K562 (cell line): ENCODE measurements at regions not wholly inside any gene's neighbourhood (a gene's known extent, or its start where the extent isn't known, plus 50 kb on each side); places are given as distances from the start of the nearest gene placed in this dataset.

Experiments
- ATAC-seq: fragments of 200-7000 bp; cut with Tn5 transposase; 3 replicates; pipeline ENCODE4 v1.9.1; 2020; ENCODE audit warnings: moderate library complexity
- BruUV-seq: library from RNA; stranded (reverse); fragments of 400-500 nt; replicated peaks from 2 replicates; lab custom pipeline; 2021; lab: Mats Ljungman, UMichigan
- CTCF ChIA-PET: fragments of 300-600 bp; formaldehyde crosslinking; extraction: SDS; loops from one replicate; lab custom pipeline; 2021; ENCODE audit warnings: low intra/inter-chr PET ratio; lab: Yijun Ruan, JAX
- POLR2A ChIA-PET: fragments of 300-600, 350-650 bp; sonication (Branson Sonifier 250); formaldehyde crosslinking; extraction: SDS; loops from one replicate; lab custom pipeline; 2021; ENCODE audit warnings: antibody characterized with exemption, inconsistent platforms; lab: Yijun Ruan, JAX
- DNase-seq, 4 experiments: peaks; one replicate each; pipeline versions ENCODE4 v3.0.0 to v3.0.0-alpha.2; 2011 to 2018; ENCODE audit warnings: low spot score in 3 of 4, mixed read lengths in 3 of 4; ENCODE audit errors: extremely low read depth in 1 of 4
- FAIRE-seq: peaks from 2 replicates; lab custom pipeline; 2011; peaks lifted over from hg19 to GRCh38; lab: Jason Lieb, UNC
- H2AFZ ChIP-seq: 2 replicates; pipeline ENCODE4 v1.6.0; 2011; ENCODE audit warnings: low read depth, low read length, control low read depth, inconsistent platforms
- H3K27ac ChIP-seq: fragments of 200-600 bp; 3 replicates; pipeline ENCODE4 v1.8.0; 2011; ENCODE audit warnings: low read depth, mild to moderate bottlenecking, control low read depth, inconsistent platforms, low read length, moderate library complexity, mixed read lengths; ENCODE audit errors: extremely low read depth
- H3K27me3 ChIP-seq, 2 experiments: fragments of 300-600 bp in 1 of 2; 2 replicates in 1 of 2; 3 replicates in 1 of 2; pipeline versions ENCODE4 v1.6.0 to v1.8.0; 2011; ENCODE audit warnings: inconsistent platforms in 2 of 2, low read length in 2 of 2, mild to moderate bottlenecking in 1 of 2, mixed read lengths in 1 of 2, moderate library complexity in 1 of 2; ENCODE audit not compliant: control insufficient read depth in 2 of 2, insufficient read depth in 2 of 2
- H3K36me3 ChIP-seq: fragments of 300-600 bp; 3 replicates; pipeline ENCODE4 v1.8.0; 2011; ENCODE audit warnings: mild to moderate bottlenecking, low read length, inconsistent platforms; ENCODE audit not compliant: control insufficient read depth, insufficient read depth
- H3K4me1 ChIP-seq, 2 experiments: fragments of 200-600 bp in 1 of 2; replicated peaks in 1 of 2; 2 replicates in 1 of 2; 3 replicates in 1 of 2; pipeline versions ENCODE4 v1.5.1 to v1.8.0; 2011; ENCODE audit warnings: inconsistent platforms in 2 of 2, low read length in 2 of 2, mild to moderate bottlenecking in 1 of 2, mixed read lengths in 1 of 2, moderate library complexity in 1 of 2; ENCODE audit not compliant: control insufficient read depth in 2 of 2, insufficient read depth in 2 of 2
- H3K4me2 ChIP-seq: 2 replicates; pipeline ENCODE4 v1.6.1; 2011; ENCODE audit warnings: low read length, control low read depth, inconsistent platforms, mixed read lengths; ENCODE audit not compliant: insufficient read depth
- H3K4me3 ChIP-seq: fragments of 200-600 bp; sonication (generic), shearing (Covaris generic); 2 replicates; pipeline ENCODE4 v1.5.1; 2016; ENCODE audit warnings: control low read depth, inconsistent platforms
- H3K79me2 ChIP-seq: fragments of 200-600 bp; 3 replicates; pipeline ENCODE4 v1.8.0; 2011; ENCODE audit warnings: low read length, inconsistent platforms; ENCODE audit not compliant: control insufficient read depth, insufficient read depth
- H3K9ac ChIP-seq, 2 experiments: 2 replicates each; pipeline versions ENCODE4 v1.6.0 to v1.6.1; 2011; ENCODE audit warnings: low read depth in 2 of 2, low read length in 2 of 2, control low read depth in 1 of 2, inconsistent platforms in 1 of 2, mild to moderate bottlenecking in 1 of 2, mixed read lengths in 1 of 2; ENCODE audit not compliant: insufficient read depth in 1 of 2
- H3K9me1 ChIP-seq: one replicate; pipeline ENCODE4 v1.6.0; 2011; ENCODE audit warnings: inconsistent platforms, mild to moderate bottlenecking, low read length, moderate library complexity; ENCODE audit not compliant: control insufficient read depth, insufficient read depth
- H3K9me3 ChIP-seq: replicated peaks from 2 replicates; pipeline ENCODE4 v1.5.1; 2011; ENCODE audit warnings: low read depth, low read length, inconsistent platforms; ENCODE audit not compliant: control insufficient read depth, insufficient read depth
- H4K20me1 ChIP-seq: replicated peaks from 2 replicates; pipeline ENCODE4 v1.6.1; 2011; ENCODE audit warnings: low read length, inconsistent platforms, mixed read lengths; ENCODE audit not compliant: control insufficient read depth, insufficient read depth
- CREBBP ChIP-seq: IDR thresholded peaks from one replicate; pipeline ENCODE4 v1.6.1; 2012; ENCODE audit warnings: low read depth, mild to moderate bottlenecking, control low read depth, inconsistent platforms, low read length
- KDM1A ChIP-seq, 2 experiments: fragments of 450-650 bp; IDR thresholded peaks; 2 replicates each; pipeline ENCODE4 v1.6.1; 2016; ENCODE audit warnings: mild to moderate bottlenecking in 2 of 2
- MYBL2 ChIP-seq, 2 experiments: fragments of 450-650 bp in 1 of 2; sonication (generic) in 1 of 2; formaldehyde crosslinking in 1 of 2; IDR thresholded peaks; 2 replicates each; pipeline versions ENCODE4 v1.6.1 to v1.8.1; 2017 to 2022; ENCODE audit warnings: borderline replicate concordance in 1 of 2, inconsistent platforms in 1 of 2, low read depth in 1 of 2, mild to moderate bottlenecking in 1 of 2, missing genetic modification reagents in 1 of 2, moderate library complexity in 1 of 2
- POLR2A ChIP-seq: fragments of 450-650 bp; conservative IDR thresholded peaks from 2 replicates; pipeline ENCODE4 v1.6.1; 2016
- RBFOX2 ChIP-seq: fragments of 200-400 bp; formaldehyde crosslinking; IDR thresholded peaks from 2 replicates; pipeline ENCODE4 v1.6.1; 2017; ENCODE audit warnings: low read depth, mild to moderate bottlenecking, low read length, moderate library complexity
- ZNF431 ChIP-seq: sonication (generic); formaldehyde crosslinking; IDR thresholded peaks from 2 replicates; pipeline ENCODE4 v1.8.0; 2022; ENCODE audit warnings: mild to moderate bottlenecking, missing genetic modification reagents
- ZNF57 ChIP-seq: fragments of 450-650 bp; formaldehyde crosslinking; IDR thresholded peaks from 2 replicates; pipeline ENCODE4 v1.4.0; 2020; ENCODE audit warnings: mild to moderate bottlenecking, moderate library complexity
- WGBS: fragments of 100-300 bp; shearing (Covaris generic); methylation state at CpG from one replicate; pipeline ENCODE4 v1.1.6; 2016; ENCODE audit warnings: low coverage, mixed read lengths; ENCODE audit not compliant: insufficient coverage; ENCODE audit errors: missing lambda C conversion rate; 5-methylcytosine and 5-hydroxymethylcytosine counted together
- in situ Hi-C: fragments of 300-500 bp; cut with MboI; formaldehyde crosslinking; loops from 4 replicates; pipeline ENCODE4 v1.15.0; 2018; ENCODE audit warnings: inconsistent platforms, mixed read lengths
- intact Hi-C: fragments of 100-400 bp; cut with micrococcal nuclease; formaldehyde crosslinking; loops from 2 replicates; pipeline ENCODE4 v1.14.2; 2022
- TF ChIP-seq, protein P1 (sequence below): fragments of 250-450 bp; sonication (Bioruptor Pico); IDR thresholded peaks from 2 replicates; pipeline ENCODE4 v1.5.0; 2021
- TF ChIP-seq, protein P2 (sequence below), 3 experiments: fragments of 200-800 bp in 1 of 3; fragments of 250-450 bp in 1 of 3; fragments of 450-650 bp in 1 of 3; sonication (Bioruptor Pico) in 1 of 3; sonication (Bioruptor generic) in 1 of 3; formaldehyde crosslinking in 1 of 3; IDR thresholded peaks; 2 replicates each; pipeline versions ENCODE4 v1.6.1 to v1.8.0; 2016 to 2022; ENCODE audit warnings: mild to moderate bottlenecking in 2 of 3, missing genetic modification characterization in 2 of 3, missing compliant biosample characterization in 1 of 3, moderate library complexity in 1 of 3
- TF ChIP-seq, protein P3 (sequence below): fragments of 150-350 bp; IDR thresholded peaks from 2 replicates; pipeline ENCODE4 v1.6.1; 2014; ENCODE audit warnings: low read depth, mild to moderate bottlenecking, low read length, borderline replicate concordance
- TF ChIP-seq, protein P4 (sequence below): fragments of 250-450 bp; sonication (Bioruptor Pico); IDR thresholded peaks from 2 replicates; pipeline ENCODE4 v1.8.0; 2021; ENCODE audit warnings: mild to moderate bottlenecking, moderate library complexity
- TF ChIP-seq, protein P5 (sequence below): fragments of 250-450 bp; sonication (Bioruptor Pico); IDR thresholded peaks from 2 replicates; pipeline ENCODE4 v1.8.0; 2021; ENCODE audit warnings: borderline replicate concordance, mild to moderate bottlenecking, moderate library complexity; ENCODE audit not compliant: poor library complexity, severe bottlenecking

DNA sequence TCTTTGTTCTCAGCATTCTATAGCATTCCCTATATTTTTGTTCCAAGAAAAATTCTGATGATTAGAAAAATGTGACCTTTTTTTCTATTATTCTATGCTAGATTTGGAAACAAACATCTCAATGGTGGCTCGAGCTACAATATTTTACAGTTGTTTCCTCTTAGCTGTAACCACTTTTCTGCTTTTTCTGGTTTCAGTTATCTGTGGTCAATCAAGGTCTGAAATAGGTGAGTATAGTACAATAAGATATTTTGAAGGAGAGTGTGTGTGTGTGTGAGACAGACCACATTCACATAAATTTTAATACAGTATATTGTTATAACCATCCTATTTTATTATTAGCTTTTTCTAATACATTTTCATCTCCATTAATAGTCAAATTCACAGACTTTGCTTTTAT, 564.5 kb upstream of the GHITM start:
- ATAC-seq = no peak
- H3K4me3 ChIP-seq = no peak overlapping the region
- CTCF ChIA-PET = no interaction called here
- H3K9me1 ChIP-seq = no peaks in the 10 kb centered on the region
- no peaks in the 10 kb centered on the region for H3K4me1 ChIP-seq
- no peak overlapping the region for H3K9ac ChIP-seq
- TF ChIP-seq ZNF431 (no peak), MYBL2 (IDR thresholded peaks at IDR 0.05; ENCODE audit: low read depth) (no peak), MYBL2 (CRISPR knock-in tag; IDR thresholded peaks at IDR 0.05; ENCODE audit: borderline replicate concordance) (no peak), ZNF57 (CRISPR knock-in tag) (no peak), RBFOX2 (no peak), POLR2A (no peak), KDM1A (IDR thresholded peaks at IDR 0.05) (no peak), CREBBP (no peak)
- TF ChIP-seq, protein P1, sequence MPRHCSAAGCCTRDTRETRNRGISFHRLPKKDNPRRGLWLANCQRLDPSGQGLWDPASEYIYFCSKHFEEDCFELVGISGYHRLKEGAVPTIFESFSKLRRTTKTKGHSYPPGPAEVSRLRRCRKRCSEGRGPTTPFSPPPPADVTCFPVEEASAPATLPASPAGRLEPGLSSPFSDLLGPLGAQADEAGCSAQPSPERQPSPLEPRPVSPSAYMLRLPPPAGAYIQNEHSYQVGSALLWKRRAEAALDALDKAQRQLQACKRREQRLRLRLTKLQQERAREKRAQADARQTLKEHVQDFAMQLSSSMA = no peak
- TF ChIP-seq, protein P2, sequence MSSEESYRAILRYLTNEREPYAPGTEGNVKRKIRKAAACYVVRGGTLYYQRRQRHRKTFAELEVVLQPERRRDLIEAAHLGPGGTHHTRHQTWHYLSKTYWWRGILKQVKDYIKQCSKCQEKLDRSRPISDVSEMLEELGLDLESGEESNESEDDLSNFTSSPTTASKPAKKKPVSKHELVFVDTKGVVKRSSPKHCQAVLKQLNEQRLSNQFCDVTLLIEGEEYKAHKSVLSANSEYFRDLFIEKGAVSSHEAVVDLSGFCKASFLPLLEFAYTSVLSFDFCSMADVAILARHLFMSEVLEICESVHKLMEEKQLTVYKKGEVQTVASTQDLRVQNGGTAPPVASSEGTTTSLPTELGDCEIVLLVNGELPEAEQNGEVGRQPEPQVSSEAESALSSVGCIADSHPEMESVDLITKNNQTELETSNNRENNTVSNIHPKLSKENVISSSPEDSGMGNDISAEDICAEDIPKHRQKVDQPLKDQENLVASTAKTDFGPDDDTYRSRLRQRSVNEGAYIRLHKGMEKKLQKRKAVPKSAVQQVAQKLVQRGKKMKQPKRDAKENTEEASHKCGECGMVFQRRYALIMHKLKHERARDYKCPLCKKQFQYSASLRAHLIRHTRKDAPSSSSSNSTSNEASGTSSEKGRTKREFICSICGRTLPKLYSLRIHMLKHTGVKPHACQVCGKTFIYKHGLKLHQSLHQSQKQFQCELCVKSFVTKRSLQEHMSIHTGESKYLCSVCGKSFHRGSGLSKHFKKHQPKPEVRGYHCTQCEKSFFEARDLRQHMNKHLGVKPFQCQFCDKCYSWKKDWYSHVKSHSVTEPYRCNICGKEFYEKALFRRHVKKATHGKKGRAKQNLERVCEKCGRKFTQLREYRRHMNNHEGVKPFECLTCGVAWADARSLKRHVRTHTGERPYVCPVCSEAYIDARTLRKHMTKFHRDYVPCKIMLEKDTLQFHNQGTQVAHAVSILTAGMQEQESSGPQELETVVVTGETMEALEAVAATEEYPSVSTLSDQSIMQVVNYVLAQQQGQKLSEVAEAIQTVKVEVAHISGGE (CRISPR knock-in tag; IDR thresholded peaks at IDR 0.05) = no peak
- TF ChIP-seq, protein P3, sequence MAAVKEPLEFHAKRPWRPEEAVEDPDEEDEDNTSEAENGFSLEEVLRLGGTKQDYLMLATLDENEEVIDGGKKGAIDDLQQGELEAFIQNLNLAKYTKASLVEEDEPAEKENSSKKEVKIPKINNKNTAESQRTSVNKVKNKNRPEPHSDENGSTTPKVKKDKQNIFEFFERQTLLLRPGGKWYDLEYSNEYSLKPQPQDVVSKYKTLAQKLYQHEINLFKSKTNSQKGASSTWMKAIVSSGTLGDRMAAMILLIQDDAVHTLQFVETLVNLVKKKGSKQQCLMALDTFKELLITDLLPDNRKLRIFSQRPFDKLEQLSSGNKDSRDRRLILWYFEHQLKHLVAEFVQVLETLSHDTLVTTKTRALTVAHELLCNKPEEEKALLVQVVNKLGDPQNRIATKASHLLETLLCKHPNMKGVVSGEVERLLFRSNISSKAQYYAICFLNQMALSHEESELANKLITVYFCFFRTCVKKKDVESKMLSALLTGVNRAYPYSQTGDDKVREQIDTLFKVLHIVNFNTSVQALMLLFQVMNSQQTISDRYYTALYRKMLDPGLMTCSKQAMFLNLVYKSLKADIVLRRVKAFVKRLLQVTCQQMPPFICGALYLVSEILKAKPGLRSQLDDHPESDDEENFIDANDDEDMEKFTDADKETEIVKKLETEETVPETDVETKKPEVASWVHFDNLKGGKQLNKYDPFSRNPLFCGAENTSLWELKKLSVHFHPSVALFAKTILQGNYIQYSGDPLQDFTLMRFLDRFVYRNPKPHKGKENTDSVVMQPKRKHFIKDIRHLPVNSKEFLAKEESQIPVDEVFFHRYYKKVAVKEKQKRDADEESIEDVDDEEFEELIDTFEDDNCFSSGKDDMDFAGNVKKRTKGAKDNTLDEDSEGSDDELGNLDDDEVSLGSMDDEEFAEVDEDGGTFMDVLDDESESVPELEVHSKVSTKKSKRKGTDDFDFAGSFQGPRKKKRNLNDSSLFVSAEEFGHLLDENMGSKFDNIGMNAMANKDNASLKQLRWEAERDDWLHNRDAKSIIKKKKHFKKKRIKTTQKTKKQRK = no peak
- TF ChIP-seq, protein P4, sequence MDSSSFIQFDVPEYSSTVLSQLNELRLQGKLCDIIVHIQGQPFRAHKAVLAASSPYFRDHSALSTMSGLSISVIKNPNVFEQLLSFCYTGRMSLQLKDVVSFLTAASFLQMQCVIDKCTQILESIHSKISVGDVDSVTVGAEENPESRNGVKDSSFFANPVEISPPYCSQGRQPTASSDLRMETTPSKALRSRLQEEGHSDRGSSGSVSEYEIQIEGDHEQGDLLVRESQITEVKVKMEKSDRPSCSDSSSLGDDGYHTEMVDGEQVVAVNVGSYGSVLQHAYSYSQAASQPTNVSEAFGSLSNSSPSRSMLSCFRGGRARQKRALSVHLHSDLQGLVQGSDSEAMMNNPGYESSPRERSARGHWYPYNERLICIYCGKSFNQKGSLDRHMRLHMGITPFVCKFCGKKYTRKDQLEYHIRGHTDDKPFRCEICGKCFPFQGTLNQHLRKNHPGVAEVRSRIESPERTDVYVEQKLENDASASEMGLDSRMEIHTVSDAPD (CRISPR knock-in tag) = no peak
- TF ChIP-seq, protein P5, sequence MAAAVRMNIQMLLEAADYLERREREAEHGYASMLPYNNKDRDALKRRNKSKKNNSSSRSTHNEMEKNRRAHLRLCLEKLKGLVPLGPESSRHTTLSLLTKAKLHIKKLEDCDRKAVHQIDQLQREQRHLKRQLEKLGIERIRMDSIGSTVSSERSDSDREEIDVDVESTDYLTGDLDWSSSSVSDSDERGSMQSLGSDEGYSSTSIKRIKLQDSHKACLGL (CRISPR knock-in tag) = no peak
- no peaks in the 10 kb centered on the region for H3K27me3 ChIP-seq
- no peak overlapping the region for H3K27ac ChIP-seq
- H3K4me2 ChIP-seq = no peak overlapping the region
- WGBS = 0% methylated on average over 1 of the region's 1 CpG
- H3K9me3 ChIP-seq = peaks cover 2% of the 10 kb centered on the region; the same call in 1 of the 2 replicates
- no peaks in the 10 kb centered on the region for H3K79me2 ChIP-seq
- DNase-seq = no peak
- no peak for FAIRE-seq
- BruUV-seq = no TSS peak
- POLR2A ChIA-PET = no interaction called here
- H3K36me3 ChIP-seq = no peaks in the 10 kb centered on the region
- H2AFZ ChIP-seq = no peak overlapping the region
- in situ Hi-C loops = no loop called here
- H4K20me1 ChIP-seq = no peaks in the 10 kb centered on the region
- intact Hi-C loops = no loop called here
